Ovary (tissue), 3 donors: ENCODE measurements at regions not wholly inside any gene's neighbourhood (a gene's known extent, or its start where the extent isn't known, plus 50 kb on each side); places are given as distances from the start of the nearest gene placed in this dataset.

Experiments used
- CTCF ChIP-seq, 3 donors: fragments of 450-650 bp in 2 of 3; fragments of 200-600 bp in 1 of 3; IDR thresholded peaks; one replicate each; pipeline versions ENCODE4 v1.5.1 to v1.8.0; 2016 to 2022; ENCODE audit warnings: antibody characterized with exemption in 3 of 3, mild to moderate bottlenecking in 1 of 3
- POLR2A ChIP-seq: fragments of 450-650 bp; IDR thresholded peaks from one replicate; pipeline ENCODE4 v1.6.1; 2017; ENCODE audit warnings: antibody characterized with exemption, mild to moderate bottlenecking, moderate library complexity
- donor health status: DM: no; HTN: no; CAD: no.

- TF ChIP-seq CTCF (IDR thresholded peaks at IDR 0.05) (no peak), POLR2A (no peak)
Observed at GRCh38 chr18:67281746-67282145, 234.8 kb downstream of the DSEL start.
